ENCODE measurements at regions not wholly inside any gene's neighbourhood (a gene's known extent, or its start where the extent isn't known, plus 50 kb on each side); places are given as distances from the start of the nearest gene placed in this dataset.

DNA sequence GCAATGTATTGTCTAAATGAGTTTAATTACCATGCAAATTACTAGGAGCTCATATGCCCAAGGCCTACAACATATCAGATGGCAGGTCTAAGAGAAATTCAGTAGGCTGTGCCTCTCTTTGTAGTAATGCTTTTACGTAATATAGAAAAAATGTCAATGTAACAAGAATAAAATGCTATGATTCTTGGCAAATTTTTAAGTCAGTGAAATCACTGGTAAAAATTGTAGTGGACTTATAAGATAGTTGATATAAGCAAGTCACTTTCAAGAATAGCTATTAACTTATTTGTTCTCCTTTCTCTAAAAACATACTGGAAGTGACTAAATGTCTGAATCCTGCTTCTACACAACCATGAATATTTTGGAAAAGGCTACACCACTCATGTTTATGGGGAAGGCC, 707.8 kb downstream of the TUSC7 start:
- no peak for DNase-seq

DNA sequence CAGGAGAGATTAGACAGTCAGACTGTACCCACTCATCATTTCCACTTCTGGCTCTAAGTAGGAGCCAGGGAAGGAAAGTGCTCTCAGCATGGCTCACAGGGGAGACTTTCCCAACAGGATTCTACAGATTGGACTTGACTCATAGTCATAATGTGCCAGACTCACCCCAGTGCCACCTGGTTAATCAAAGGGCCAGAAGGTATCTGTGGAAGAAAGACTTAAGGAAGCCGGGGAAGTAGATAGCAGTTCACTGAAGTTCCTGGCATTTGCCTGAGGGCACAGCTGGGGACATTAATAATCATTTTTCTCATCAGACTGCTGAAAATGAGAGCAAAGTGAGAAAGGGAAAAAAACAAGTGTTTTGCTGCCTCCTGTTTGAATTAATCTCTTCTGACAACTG, 717.5 kb downstream of the TUSC7 start:
- DNase-seq = no peak

DNA sequence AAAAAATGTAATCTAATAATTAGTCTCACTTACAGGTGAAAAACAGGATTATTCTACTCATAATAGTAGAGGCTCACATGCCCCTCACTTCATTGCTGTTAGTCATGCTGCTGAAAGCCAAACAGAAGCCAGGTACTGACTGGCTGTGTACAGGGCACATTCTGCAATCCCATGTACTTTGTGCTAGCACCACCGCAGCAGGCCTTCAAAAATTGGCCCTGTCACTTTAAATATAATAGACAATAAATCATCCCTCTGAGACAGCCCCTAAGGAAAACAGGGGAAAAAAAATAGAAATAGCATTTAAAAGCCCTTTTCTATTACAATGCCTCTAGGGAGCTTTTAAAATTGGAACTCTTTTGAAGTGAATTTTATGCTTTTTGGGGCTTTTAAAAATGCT, 723.8 kb downstream of the TUSC7 start:
- DNase-seq = no peak

DNA sequence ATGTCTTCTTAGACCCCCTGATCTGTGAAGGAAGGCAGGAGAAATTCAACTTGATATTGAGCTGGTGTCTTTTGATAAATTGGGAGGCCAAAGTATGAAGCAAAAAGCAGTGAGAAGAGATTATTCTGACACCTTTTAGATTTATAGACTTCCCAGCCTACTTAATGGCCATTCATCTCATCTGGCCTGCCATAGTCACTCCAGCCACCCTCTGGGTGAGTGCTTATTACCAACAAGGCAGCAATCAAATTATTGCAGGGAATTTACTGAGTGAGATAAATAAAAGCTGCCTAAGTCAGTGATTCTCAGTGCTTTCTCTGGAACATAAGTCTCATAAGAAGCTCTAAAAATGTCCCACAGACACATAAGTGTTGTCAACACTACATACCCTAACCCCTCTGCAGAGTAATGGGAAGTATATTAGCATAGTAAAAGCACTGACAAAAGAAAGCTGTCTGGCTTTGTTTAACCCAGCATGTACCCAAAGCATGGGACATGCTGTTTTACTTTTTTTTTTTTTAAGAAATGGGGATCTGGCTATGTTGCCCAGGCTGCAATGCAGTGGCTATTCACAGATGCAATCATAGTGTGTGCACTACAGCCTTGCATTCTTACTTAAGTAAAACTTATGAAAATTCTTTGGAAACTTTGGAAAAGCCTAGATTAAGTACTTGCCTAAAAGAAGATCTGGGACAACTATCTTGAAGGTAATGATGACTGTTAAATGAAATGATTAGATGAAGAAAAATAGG, 725.3 kb downstream of the TUSC7 start:
- DNase-seq = no peak

- DNase-seq = no peak
Measured at GRCh38 chr3:117435506-117435905, 725.9 kb downstream of the TUSC7 start.

DNA sequence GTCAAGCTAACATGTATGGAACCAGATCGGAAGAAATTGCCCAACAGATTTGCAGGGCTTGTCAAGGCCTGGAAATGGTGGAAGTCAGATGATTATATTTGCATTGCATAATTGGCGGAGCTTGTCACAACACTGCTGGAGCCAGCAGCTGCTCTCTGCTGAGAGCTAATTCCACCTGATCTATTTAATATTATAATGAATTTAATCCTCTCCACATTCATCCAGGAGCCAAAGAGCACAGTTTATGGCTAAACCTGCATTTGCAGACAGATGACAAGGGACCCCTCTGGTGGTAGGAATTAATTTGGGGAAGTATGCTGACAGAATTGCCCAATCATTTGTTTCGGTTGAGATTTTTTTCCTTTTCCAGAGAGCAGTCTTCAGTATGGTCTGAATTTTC, 730.2 kb downstream of the TUSC7 start:
- no peak for DNase-seq

- DNase-seq = no peak
Measured at GRCh38 chr3:117441851-117442250, 732.3 kb downstream of the TUSC7 start.

- DNase-seq = no peak
Measured at GRCh38 chr3:117442566-117442965, 733.0 kb downstream of the TUSC7 start.

DNA sequence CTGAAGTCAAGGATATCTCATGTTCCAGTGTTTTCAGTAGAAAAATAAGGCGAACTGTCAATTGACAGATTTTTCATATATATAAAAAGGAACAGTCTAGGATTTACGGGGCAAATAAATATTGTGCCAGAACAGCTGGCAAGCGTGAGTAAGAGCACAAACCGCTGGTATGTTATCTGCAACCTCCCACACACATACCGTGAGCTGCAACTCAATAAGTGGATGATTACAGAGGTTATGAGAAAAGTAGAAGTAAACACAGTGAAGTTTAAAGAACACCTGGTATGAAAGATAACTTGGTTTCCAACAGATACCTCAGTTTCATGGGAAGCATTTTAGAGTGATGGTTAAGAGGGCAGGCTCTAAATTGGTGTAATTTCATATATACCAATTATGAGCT, 733.4 kb downstream of the TUSC7 start:
- no peak for DNase-seq

- DNase-seq = no peak
Measured at GRCh38 chr3:117444175-117444574, 734.6 kb downstream of the TUSC7 start.

DNA sequence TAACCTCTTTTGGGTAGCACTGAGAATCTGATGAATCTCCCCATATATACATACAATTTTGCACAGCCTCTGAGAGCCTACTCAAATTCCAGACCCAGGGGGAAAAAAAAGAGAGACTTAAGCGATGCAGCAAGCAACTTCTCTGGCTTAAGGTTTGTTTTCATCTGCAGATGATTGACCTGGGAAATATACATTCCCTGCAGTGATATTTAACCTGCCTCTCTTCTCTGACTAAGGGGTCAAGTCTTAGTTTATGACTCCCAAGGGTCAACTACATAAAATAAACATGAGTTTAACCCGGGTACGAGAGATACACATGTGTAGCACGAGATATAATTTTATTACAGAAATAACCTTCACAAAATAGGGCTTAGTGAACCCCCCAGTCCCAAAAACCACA, 737.8 kb downstream of the TUSC7 start:
- DNase-seq = no peak

- DNase-seq = no peak
Measured at GRCh38 chr3:117450026-117450425, 740.4 kb downstream of the TUSC7 start.

DNA sequence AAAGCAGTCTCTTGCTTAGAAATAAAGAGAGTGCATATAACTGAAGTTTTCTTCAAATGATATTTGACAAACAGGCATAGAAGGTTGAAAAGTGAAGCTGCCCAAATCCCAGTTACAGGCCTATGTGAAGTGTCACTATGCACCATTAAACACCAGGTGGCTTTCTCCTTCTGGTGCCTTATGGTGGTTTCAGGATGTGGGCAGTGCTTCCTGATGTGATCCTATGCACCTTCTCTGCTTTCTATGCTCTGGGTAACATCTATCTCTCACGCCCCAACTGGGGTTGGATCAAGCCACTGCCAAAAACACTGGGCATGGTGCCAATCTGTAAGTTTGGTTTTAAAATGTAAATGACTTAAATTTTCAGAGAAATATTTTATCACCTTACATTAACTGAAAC, 744.7 kb downstream of the TUSC7 start:
- no peak for DNase-seq

DNA sequence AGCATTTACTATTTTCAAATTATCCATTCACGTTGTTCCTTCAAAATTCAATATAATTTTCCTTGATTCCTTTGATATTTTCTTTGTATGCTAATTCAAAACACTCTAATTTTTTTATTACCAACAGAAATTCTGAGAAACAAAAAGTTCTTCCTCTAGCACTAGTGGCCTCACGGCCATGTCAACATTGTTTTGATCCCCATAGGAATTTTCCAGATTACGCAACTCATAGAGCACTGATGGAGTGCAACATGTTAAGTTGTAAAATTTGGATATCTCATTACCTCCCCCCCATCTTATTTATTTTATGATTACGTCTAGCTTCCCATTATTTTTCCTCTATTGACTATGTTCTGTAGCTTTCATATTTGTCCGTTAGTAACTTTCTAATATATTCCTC, 745.3 kb downstream of the TUSC7 start:
- DNase-seq = no peak

- no peak for DNase-seq
Measured at GRCh38 chr3:117455782-117456181, 746.2 kb downstream of the TUSC7 start.

DNA sequence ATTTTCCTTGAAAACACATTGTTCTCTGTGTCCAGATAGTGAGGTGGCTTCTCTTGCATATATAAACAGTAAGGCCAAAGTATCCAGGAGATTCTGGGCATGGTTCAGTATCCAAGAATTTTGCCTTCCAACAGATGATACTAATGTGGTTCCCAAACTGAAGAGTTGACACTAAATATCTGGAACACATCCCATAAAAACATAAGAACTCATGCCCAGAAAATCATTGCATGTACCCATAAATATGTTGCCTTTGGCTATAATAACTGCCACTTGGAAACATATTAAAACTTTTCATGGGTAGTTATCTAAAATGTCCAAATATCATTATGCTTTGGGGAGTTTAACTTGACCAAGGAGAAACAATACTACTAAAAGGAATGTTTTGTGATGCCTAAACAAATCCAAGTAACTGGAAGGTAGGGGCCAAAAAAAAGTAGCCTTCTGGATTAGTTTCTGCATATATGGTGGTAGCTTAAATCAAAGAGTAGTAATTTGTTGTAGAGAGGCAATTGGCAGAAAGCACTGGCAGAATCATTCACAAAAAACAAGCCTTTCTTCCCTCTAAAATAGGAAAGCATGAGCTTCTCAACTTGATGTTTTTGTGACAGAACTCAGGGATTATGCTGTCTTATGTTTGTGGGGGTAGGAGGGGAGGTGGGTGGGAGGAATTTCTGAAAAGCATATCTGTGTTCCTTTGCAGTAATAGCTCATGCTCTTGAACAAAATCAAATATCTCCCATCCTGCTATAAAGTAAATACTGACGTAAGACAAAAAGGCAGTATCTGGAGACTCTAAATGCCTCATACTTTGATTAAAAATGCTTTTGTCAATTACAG, 753.9 kb downstream of the TUSC7 start:
- no peak for DNase-seq

DNA sequence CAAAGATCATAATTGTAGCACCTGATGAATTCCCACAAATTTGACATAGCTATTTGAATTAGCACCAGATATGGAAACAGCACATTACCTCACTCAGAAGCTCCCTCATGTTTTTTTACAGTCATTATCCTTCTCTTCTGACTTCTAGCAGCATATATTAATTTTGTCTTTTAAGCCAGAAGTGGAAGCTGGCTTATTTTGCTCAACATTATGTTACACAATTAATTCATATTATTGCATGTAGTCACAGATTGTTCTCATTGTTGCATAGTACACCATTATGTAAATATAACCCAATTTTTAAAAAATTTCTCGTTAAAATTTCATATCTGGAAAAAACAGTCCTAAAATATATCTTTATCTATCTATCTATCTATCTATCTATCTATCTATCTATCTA, 762.3 kb downstream of the TUSC7 start:
- DNase-seq = no peak

- no peak for DNase-seq
Measured at GRCh38 chr3:117473981-117474538, 764.5 kb downstream of the TUSC7 start.

DNA sequence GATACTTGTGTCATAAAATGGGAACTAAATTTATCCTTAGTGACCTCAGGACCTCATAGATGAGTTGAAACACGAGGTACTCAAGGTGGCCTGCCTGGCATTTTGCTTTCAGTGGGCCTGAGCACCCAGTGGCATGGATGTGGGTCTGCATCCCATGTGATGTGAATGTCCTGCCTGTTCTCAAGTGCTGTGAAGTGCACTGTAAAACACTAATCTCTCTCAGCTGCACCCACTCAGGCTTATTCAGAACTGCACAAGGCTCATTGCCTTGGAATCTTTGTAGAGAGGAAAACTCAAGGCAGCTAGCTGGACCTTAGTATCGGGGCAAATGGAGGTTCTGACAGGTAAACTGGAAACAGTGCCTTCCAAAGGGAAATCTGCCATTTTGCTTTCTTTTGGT, 767.0 kb downstream of the TUSC7 start:
- no peak for DNase-seq

GRCh38 chr3:117477214-117477755, 767.7 kb downstream of the TUSC7 start:
- DNase-seq = no peak

DNA sequence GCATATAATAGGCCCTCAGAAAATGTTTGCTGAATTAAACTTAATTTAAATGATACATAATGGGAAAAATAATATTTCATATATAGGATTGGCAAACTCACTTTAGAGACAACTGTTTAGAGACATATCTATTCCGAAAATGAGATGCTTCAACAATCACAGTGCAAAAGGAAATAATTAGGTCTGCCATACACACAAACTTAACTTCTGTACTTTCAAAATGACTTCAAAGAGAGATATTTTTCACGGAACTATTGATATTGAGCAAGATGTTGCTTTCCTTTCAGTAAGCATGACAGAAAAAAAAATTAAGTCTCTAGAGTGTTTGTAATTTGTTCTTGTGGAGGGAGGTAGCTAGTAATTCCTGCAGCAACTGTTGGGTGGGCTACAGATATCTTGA, 769.5 kb downstream of the TUSC7 start:
- DNase-seq = no peak

DNA sequence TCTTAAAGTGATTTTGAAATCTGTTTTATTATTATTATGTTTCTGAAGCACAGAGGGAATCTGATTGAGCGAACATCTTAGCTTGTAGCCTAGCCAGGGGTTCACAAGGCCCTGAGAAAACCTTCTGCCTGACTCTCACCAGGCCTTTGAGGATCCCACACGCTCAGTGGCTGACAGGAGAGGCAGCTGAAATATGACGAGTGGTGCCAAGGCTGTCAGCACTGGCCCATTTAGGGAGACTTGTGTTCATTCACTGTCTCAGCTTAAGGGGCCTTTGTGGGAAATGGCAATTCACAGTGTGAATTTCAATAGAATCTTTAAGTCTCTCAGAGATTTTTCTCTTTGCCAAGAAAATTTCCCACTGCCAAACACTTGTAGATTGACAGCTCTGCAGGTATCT, 770.9 kb downstream of the TUSC7 start:
- no peak for DNase-seq

GRCh38 chr3:117480972-117481371, 771.4 kb downstream of the TUSC7 start:
- no peak for DNase-seq

DNA sequence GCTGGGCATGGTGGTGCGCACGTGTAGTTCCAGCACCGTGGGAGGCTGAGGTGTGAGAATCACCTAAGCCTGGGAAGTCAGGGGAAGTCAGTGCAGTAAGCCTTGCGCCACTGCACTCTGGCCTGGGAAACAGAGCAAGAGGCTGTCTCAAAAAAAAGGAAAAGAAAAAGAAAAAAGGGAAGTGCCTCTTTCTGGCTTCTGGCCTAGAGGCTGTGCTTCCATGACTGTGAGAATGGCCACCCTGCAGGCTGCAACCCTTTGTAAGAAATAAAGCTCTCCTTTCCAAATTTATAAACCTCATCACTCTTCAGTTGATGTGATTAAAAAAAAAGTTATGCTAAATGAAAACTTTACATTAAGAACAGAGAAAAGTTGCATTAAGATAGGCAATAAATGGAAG, 774.3 kb downstream of the TUSC7 start:
- DNase-seq = no peak
